GM19351 (cell line): ENCODE measurements at regions not wholly inside any gene's neighbourhood (a gene's known extent, or its start where the extent isn't known, plus 50 kb on each side); places are given as distances from the start of the nearest gene placed in this dataset.

ENCODE experiments used
- ATAC-seq: cut with Tn5 transposase; IDR thresholded peaks from one replicate; pipeline ENCODE4 v1.9.1; 2021; ENCODE audit warnings: mild to moderate bottlenecking, moderate library complexity; ENCODE audit not compliant: unreplicated experiment

DNA sequence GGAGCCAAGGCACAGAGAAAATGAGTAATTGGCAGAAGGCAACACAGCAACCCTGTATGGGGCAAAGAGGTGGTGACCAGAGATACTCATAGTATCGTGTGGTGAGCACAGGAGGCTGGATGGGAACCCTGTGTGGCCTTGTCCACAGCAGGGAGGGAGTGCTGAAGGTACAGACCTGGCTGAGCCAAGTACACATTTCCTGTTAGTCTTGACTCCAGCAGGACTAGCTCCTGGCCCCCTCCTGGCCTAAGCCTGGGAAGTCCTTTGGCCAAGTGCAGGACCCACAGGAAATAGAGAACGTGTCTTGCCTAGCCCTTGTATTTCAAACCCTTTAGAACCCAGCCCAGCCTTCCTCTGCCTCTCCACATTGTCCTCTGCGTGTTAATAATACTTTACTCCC, 289.8 kb upstream of the PWP1 start:
- no peak for ATAC-seq

DNA sequence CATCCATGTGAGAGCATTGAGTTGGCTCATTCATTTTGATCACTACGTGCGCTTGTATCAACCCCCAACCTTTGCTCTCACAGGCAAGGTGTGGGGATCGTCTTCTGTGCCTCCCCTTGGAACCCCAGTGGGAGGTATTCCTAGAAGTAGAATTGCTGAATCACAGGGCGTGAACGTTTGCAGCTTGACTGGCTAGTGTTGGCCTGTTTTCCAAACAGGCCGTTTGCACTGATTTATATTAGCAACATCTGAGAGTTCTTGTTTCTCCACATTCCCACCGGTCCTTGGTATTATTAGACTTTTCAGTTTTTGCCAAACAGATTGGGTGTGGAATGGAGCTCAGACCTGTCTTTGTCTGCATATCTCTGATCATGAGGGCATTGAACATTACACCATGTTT, 288.6 kb upstream of the PWP1 start:
- ATAC-seq = no peak

- no peak for ATAC-seq
Measured at GRCh38 chr12:107397890-107398500, 287.6 kb upstream of the PWP1 start.

- ATAC-seq = no peak
Measured at GRCh38 chr12:107399046-107399445, 286.6 kb upstream of the PWP1 start.

GRCh38 chr12:107400686-107401447, 284.7 kb upstream of the PWP1 start:
- no peak for ATAC-seq

DNA sequence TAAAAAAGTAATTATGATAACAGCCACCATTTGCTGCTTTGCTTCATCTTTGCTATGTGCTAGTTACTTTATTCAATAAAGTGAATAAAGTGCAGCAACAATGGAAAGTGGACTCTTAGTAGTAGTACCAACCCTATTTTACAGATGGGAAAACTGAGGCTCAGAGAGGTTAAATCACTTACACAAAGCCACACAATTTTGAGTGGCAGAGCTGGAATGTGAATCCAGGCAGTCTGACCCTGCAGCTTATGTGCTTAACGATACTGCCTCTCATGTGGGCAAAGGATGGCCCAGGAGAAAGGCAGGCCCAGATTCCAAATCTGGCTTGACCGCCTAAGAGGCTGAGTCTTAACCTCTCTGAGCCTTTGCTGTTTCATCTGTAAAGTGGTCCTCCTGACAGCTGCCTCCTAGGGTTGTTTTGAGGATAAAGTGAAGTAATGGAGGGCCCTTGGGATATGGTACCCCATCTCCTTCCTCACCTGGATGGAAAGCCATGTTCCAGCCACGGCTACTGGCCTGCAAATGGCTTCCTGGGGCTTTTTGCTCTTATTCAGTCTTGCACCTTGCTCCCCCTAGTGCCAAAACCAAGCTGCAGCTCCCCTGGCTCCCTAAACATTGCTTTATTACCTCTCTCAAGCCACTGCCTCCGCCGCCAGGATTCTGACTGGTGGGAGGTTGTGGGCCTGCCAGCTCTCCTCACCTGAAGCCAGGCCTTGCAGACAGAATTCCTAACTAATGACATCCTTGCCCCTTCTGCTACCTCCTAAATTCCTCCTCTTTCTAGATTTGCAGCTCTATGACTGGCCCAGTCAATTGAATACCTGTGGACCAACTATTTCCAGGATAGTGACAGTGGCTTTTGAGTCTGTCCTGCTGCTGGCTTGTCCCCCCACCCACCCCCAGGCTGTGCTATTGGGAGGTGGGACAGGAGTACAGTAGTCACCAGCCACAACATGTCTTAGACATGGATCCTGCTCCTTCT, 283.3 kb upstream of the PWP1 start:
- no peak for ATAC-seq

- peak; percentile 65 for ATAC-seq
Measured at GRCh38 chr12:107404981-107405380, 280.6 kb upstream of the PWP1 start.

DNA sequence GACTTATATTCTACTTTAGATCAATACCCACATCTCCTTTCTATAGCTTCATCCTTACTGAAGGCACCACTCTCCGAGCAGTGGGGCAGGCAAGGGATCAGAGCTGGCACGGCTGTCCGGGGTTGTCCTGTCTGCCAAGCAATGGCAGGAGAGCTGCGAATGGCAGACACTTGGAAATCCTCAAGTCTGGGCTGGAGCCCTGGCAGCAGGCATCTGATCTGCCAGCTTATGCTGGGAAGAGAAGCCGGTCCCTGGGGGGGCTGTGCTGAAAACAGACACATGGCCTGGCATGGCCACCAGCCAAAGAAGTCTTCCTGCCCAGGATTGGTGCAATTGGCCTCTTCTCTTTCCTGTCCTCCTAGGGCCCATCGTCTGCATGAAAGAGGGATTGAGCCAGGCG, 280.2 kb upstream of the PWP1 start:
- no peak for ATAC-seq

- no peak for ATAC-seq
Measured at GRCh38 chr12:107406932-107407331, 278.7 kb upstream of the PWP1 start.

- no peak for ATAC-seq
Measured at GRCh38 chr12:107411792-107412535, 273.6 kb upstream of the PWP1 start.

GRCh38 chr12:107415071-107415470, 270.5 kb upstream of the PWP1 start:
- ATAC-seq = no peak

GRCh38 chr12:107415834-107416233, 269.8 kb upstream of the PWP1 start:
- ATAC-seq = no peak

- ATAC-seq = no peak
Measured at GRCh38 chr12:107417004-107417403, 268.6 kb upstream of the PWP1 start.

GRCh38 chr12:107418981-107419380, 266.6 kb upstream of the PWP1 start:
- ATAC-seq = no peak

DNA sequence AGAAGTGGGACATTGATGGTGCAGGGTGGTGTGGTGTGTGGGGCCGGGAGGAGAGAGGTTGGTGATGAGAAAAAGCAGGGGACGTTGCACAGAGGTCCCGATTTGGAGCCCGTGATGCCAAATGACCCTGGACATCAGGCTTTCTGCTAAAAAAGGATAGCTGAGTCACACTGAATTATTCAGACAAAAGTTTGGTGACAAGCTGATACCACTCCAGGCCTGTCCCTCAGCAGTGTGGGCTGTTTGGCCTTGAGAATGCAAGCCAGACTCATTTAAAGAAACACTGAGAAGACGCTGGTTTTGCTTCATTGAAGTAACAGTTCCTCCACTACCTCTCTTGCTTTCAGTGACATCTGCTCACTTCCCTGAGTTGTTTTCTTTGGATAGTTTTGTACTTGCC, 262.1 kb upstream of the PWP1 start:
- no peak for ATAC-seq

GRCh38 chr12:107429006-107429705, 256.4 kb upstream of the PWP1 start:
- ATAC-seq = no peak

- ATAC-seq = no peak
Measured at GRCh38 chr12:107431942-107432341, 253.7 kb upstream of the PWP1 start.

GRCh38 chr12:107435072-107435471, 250.5 kb upstream of the PWP1 start:
- ATAC-seq = no peak

DNA sequence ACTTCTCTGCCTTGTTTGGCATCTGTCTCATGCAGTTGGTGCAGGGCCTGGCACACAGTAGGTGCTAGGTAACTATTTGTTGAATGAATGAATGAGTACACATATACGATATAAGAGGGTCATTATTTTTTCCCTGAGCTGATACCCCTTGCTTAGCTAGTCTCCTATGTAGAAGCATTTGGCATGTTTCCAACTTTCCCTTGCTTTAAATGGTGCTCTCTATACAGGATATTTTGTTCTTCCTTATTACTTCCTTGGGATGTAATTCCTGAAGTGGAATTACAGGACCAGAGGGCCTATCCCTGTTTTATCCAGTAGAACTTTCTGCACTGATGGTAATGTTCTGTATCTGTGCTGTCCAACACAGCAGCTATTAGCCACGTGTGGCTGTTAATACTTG, 250.1 kb upstream of the PWP1 start:
- ATAC-seq = no peak

DNA sequence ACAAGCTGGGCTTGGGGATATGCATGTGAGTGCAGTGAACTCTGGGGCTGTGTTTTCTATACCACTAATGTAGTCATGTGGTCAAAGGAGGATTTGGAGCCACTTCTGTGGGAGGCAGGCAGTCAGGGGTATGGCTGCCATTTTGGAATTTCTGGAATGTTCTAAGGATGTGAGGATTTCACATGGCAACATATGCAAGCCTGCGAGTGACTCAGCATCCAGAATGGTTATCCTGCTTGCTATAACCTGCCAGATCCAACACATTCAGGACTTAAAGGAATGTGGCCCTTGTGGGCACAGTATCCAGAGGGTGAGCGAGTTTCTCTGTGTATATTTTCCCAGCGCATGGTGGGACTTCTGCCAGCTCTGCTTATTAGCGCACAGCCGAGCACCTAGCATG, 249.2 kb upstream of the PWP1 start:
- no peak for ATAC-seq
